SW480 (cell line): ENCODE measurements at regions not wholly inside any gene's neighbourhood (a gene's known extent, or its start where the extent isn't known, plus 50 kb on each side); places are given as distances from the start of the nearest gene placed in this dataset.
"Not testable (repeated sequence)": the region's sequence is repeated elsewhere in the genome, so short reads cannot be mapped to it uniquely, and the experiment has no call there.

Source experiments
- DNase-seq: peaks from one replicate; pipeline ENCODE4 v3.0.0-alpha.2; 2016; ENCODE audit warnings: low spot score

DNA sequence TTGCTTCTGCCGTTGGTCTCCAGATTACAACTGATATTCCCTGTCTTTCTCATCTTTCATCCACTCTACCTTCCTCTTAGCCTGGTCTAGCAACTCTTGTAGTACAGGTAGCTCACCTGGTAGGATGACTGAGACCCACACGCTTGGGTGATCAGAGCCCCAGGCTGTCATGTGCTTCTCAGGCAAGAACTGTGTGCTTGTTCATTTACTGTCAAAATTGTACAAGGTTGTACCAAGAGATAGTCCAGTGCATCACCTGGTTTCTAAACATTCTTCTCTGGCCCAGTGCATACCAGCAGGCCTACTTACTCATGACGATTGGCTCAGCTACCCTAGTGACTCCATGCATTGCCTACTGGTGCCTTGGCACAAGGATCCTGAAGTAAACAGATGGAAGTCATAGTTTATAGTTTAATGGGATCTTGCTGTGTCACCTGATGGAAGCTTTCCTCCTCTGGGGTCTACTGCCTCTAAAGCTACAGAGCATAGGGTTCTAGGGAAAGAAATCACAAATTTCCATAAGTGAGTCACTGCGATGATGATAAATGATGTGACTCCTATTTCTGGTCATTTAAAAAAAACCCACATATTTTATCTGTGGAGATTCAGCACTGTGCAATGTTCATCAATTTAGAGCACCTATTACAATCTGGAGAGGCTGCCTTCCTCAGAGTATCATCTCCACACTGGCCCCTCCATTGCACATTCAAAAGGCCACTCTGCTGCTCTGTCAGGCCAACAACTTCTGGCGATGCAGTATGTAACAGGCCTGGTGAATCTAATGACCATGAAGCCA lies 481.8 kb upstream of the MEIS1 start:
- DNase-seq: no peak

DNA sequence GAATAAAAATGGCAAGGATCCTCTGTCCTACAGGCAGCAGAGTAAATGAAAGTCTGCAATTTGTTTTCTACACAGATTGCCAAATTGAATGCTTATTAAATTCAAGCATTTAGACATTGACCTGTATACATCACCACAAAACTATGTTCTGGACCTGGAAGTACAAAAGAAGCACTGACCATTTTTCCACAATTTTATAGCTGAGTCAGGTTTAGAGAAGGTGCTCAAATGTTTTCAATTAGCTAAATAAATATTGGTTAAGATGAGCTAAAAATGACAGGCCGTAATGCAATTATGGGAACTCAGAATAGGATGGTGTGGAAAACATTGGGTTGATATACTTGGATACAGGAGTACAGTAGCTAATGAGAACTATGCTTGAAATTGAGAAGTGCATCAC lies 490.7 kb upstream of the MEIS1 start:
- DNase-seq: no peak

DNA sequence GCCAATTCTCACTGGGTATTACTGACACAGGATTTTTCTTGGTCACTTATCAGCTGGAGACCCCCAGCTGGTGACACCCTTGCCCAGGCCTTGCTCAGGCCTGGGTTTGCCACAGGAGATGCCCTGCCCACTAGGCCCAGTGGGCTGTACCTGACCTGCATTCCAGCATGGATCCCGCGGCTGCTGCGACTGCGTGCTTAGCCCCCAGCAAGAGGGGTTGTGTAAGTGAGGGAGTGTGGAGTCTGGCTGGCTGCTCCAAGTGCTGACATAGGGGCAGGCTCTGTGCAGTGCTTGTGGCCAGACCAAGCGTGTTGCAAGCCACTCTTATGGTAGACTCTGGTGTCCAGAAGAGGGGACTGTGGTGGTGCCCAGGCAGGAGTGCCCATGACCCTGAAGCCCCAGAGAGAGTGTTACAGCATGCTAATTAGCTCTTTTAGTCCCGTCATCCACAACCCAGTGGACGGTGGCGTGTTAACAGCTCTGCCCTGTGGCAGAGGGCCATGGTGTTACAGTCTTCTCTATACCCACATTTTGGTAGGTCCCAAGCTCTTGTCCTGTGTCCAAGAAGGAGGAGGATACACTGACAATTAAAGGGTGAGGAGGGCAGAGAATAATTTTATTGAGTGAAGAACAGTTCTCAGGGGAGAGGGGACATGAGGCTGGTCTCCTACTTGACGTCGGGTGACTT lies 491.7 kb upstream of the MEIS1 start:
- DNase-seq: no peak

GRCh38 chr2:65940856-65941255 lies 494.1 kb upstream of the MEIS1 start:
- DNase-seq: no peak

- no peak for DNase-seq
Observed at GRCh38 chr2:65939687-65940086, 495.2 kb upstream of the MEIS1 start.

DNA sequence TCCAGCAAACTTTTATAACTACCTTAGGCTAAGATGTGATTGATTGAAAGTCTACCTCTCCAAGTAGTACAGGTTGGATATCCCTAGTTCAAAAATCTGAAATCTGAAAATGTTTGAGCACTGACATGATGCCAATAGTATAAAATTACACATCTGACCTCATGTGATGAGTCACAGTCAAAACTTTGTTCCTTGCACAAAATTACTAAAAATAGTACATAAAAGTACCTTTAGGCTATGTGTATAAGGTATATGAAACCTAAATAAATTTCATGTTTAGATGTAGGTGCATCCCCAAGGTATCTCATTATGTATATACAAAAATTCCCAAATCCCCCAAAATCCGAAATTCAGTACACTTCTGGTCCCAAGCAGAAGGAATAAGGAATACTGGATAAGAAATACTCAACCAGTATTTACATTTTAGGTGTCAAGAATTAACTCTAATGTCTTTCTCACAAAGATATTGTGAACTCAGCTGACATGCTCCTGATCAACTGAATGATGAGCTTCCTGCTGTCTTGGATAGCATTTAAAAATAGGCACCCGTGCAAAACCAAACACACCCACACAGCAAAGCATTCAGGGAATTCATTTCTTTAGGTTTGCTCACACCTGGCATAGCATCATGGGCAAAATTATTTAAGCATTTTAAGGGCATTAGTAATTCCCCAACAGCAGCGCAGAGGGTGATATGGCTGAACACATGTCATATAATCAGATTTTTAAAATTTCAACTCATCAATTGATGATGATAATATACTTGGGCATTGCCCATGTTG lies 497.4 kb upstream of the MEIS1 start:
- DNase-seq: no peak

- no peak for DNase-seq
Observed at GRCh38 chr2:65934992-65935629, 499.8 kb upstream of the MEIS1 start.

- no peak for DNase-seq
Observed at GRCh38 chr2:65932571-65932970, 500.2 kb upstream of the SPRED2 start.

DNA sequence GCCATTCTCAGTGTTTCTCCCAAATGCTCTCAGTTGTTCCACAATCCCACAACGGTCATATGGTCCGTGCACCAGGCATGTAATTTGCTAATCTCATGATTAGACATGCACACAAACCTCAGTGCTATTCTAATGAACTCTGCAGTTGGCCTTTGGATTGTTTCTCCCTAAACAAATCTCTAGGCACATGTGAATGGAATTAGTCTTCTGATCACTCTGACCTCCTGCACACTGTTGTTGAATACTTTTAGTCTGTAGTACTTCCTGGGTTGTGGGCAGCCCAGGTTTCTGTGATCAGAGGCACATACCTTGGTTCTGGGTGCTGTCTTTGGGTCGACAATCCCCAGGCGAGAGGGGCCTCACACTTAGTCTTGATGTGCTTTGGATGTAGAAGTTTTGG lies 498.7 kb upstream of the SPRED2 start:
- no peak for DNase-seq

- no peak for DNase-seq
Observed at GRCh38 chr2:65930259-65930658, 497.9 kb upstream of the SPRED2 start.

DNA sequence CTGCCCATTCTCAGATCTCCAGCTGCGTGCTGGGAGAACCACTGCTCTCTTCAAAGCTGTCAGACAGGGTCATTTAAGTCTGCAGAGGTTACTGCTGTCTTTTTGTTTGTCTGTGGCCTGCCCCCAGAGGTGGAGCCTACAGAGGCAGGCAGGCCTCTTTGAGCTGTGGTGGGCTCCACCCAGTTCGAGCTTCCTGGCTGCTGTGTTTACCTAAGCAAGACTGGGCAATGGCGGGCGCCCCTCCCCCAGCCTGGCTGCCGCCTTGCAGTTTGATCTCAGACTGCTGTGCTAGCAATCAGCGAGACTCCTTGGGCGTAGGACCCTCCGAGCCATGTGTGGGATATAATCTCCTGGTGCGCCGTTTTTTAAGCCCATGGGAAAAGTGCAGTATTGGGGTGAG lies 497.3 kb upstream of the SPRED2 start:
- DNase-seq: not testable (repeated sequence)

DNA sequence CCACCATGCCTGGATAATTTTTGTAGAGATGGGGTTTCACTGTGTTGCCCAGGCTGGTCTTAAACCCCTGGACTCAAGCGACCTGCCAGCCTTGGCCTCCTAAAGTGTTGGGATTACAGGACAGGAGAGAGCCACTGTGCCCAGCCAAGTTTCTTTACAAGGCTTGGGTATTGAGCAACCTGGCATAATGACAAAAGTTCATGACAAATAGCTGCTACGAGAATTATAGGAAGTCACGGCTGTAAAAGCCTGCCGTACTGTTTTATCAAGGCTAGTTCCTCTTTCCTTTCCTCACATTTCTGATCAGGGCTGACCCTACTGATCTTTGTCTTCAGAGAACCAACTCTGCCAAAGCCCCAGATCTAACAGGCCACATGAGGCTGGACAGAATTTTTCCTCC lies 490.4 kb upstream of the SPRED2 start:
- no peak for DNase-seq

- no peak for DNase-seq
Observed at GRCh38 chr2:65922030-65922429, 489.6 kb upstream of the SPRED2 start.

GRCh38 chr2:65921116-65921515 lies 488.7 kb upstream of the SPRED2 start:
- no peak for DNase-seq

GRCh38 chr2:65920659-65921058 lies 488.3 kb upstream of the SPRED2 start:
- no peak for DNase-seq

DNA sequence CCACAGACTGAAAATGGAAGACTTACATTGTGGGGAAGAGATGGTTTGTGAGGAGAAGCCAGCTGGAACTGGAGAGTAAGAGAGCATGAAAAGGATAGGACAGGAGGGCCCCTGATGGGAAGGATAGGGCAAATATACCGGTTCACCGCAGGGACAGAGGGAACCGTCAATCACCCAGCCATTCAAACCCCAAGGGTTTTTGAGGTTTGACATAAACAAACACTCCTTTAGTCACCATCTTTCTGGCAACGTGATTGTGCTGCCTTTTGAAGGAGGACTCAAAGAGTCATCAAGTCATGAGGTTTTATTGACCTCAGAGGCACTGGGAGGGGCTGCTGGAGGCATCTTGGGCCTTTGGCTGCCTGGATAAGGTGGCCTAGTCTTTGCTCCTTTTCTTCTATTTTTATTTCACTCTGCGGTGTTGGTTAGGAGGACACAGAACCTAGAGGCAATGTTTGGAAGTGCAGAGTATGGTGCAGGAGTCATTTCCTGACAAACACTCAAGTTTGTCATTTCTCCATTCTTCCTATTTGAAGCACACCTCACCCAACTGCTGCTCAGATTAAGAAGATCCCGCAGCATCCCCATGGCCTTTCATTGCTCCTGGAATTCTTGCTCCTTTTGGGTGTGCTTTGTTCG lies 487.3 kb upstream of the SPRED2 start:
- DNase-seq: no peak

DNA sequence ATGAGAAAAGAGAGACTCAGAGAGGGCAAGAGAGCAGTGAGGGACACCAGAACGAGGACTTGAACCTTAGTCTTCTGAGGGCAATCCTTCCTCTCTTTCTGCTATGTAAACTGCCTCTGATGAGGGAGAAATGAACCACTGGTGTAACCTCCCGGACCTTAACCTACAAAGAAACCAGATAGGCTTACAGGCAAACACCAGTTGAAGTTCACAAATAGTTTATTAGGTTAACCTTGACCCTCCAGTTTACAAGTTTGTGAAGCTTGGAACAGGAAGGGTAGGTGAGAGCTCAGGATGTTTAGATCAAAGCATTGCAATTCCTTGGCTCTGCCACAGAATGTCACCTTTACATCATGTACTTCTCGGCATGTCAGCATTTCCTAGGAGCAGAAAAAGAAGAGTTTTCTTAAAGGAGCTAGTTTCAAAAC lies 486.4 kb upstream of the SPRED2 start:
- peak; percentile 39 for DNase-seq

- DNase-seq: no peak
Observed at GRCh38 chr2:65917986-65918385, 485.6 kb upstream of the SPRED2 start.

DNA sequence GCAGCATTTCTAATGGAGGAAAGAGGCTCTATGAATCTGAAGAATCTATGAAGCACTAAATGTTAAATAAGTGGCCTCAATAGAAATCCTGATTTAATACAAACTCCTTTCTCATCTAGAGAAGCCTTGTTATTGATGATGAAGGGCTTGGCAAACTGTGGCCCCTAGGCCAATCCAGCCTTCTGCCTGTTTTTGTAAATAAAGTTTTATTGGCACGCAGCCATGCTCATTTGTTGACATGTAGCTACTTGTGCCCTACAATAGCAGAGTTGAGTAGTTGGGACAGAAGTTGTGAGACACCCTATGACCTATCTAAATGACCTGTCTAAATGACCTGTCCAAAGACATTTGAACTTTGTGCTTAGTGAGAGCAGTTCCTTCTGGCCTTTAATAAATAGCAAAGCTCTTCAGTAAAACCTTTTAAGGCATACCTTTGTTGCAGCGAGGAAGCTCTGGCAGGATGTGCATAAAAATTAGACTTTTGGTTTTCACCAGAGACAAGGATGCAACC lies 484.4 kb upstream of the SPRED2 start:
- DNase-seq: no peak

DNA sequence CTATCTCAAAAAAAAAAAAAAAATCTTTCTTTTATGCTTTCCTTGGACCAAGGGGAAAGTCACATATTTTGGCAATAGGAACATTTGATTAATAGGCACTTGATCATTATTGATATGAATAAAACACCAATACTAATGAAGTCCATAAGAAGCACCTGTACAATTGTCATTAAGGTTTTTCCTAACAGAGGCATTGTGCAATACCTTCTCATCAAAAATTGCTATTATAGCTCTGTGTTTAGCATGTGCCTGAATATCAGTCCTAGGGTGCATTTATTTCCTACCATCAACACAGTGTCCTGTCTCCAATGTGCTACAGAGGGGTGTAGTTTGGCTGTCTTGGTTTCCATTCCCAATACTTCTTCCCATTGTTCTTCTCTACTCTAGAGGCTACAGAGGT lies 483.8 kb upstream of the SPRED2 start:
- DNase-seq: no peak

DNA sequence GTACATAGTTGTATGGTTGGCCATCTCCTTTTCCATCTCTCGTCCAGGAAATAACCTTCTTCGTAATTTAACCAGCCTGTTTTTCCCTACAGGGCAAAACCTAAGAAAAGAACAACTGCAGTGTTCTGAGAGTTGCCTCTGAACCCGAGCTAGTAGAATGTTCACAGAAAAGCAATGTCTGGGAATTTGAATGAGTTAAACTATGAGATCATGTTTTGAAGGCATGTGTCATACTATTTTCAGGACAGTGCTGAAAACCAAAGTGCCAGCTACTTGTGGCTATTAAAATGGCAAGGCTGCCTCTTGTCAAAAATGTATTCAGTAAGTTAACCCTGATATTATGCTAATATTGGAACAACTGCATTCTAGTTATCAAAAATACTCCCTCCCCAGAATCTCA lies 482.9 kb upstream of the SPRED2 start:
- DNase-seq: no peak
